K562 (cell line): ENCODE measurements at regions not wholly inside any gene's neighbourhood (a gene's known extent, or its start where the extent isn't known, plus 50 kb on each side); places are given as distances from the start of the nearest gene placed in this dataset.

Experiments
- ATAC-seq: fragments of 200-7000 bp; cut with Tn5 transposase; 3 replicates; pipeline ENCODE4 v1.9.1; 2020; ENCODE audit warnings: moderate library complexity
- BruUV-seq: library from RNA; stranded (reverse); fragments of 400-500 nt; replicated peaks from 2 replicates; lab custom pipeline; 2021; lab: Mats Ljungman, UMichigan
- CTCF ChIA-PET: fragments of 300-600 bp; formaldehyde crosslinking; extraction: SDS; loops from one replicate; lab custom pipeline; 2021; ENCODE audit warnings: low intra/inter-chr PET ratio; lab: Yijun Ruan, JAX
- POLR2A ChIA-PET: fragments of 300-600, 350-650 bp; sonication (Branson Sonifier 250); formaldehyde crosslinking; extraction: SDS; loops from one replicate; lab custom pipeline; 2021; ENCODE audit warnings: antibody characterized with exemption, inconsistent platforms; lab: Yijun Ruan, JAX
- DNase-seq, 4 experiments: peaks; one replicate each; pipeline versions ENCODE4 v3.0.0 to v3.0.0-alpha.2; 2011 to 2018; ENCODE audit warnings: low spot score in 3 of 4, mixed read lengths in 3 of 4; ENCODE audit errors: extremely low read depth in 1 of 4
- FAIRE-seq: peaks from 2 replicates; lab custom pipeline; 2011; peaks lifted over from hg19 to GRCh38; lab: Jason Lieb, UNC
- H2AFZ ChIP-seq: 2 replicates; pipeline ENCODE4 v1.6.0; 2011; ENCODE audit warnings: low read depth, low read length, control low read depth, inconsistent platforms
- H3K27ac ChIP-seq: fragments of 200-600 bp; 3 replicates; pipeline ENCODE4 v1.8.0; 2011; ENCODE audit warnings: low read depth, mild to moderate bottlenecking, control low read depth, inconsistent platforms, low read length, moderate library complexity, mixed read lengths; ENCODE audit errors: extremely low read depth
- H3K27me3 ChIP-seq, 2 experiments: fragments of 300-600 bp in 1 of 2; 2 replicates in 1 of 2; 3 replicates in 1 of 2; pipeline versions ENCODE4 v1.6.0 to v1.8.0; 2011; ENCODE audit warnings: inconsistent platforms in 2 of 2, low read length in 2 of 2, mild to moderate bottlenecking in 1 of 2, mixed read lengths in 1 of 2, moderate library complexity in 1 of 2; ENCODE audit not compliant: control insufficient read depth in 2 of 2, insufficient read depth in 2 of 2
- H3K36me3 ChIP-seq: fragments of 300-600 bp; 3 replicates; pipeline ENCODE4 v1.8.0; 2011; ENCODE audit warnings: mild to moderate bottlenecking, low read length, inconsistent platforms; ENCODE audit not compliant: control insufficient read depth, insufficient read depth
- H3K4me1 ChIP-seq, 2 experiments: fragments of 200-600 bp in 1 of 2; replicated peaks in 1 of 2; 2 replicates in 1 of 2; 3 replicates in 1 of 2; pipeline versions ENCODE4 v1.5.1 to v1.8.0; 2011; ENCODE audit warnings: inconsistent platforms in 2 of 2, low read length in 2 of 2, mild to moderate bottlenecking in 1 of 2, mixed read lengths in 1 of 2, moderate library complexity in 1 of 2; ENCODE audit not compliant: control insufficient read depth in 2 of 2, insufficient read depth in 2 of 2
- H3K4me2 ChIP-seq: 2 replicates; pipeline ENCODE4 v1.6.1; 2011; ENCODE audit warnings: low read length, control low read depth, inconsistent platforms, mixed read lengths; ENCODE audit not compliant: insufficient read depth
- H3K4me3 ChIP-seq: fragments of 200-600 bp; sonication (generic), shearing (Covaris generic); 2 replicates; pipeline ENCODE4 v1.5.1; 2016; ENCODE audit warnings: control low read depth, inconsistent platforms
- H3K79me2 ChIP-seq: fragments of 200-600 bp; 3 replicates; pipeline ENCODE4 v1.8.0; 2011; ENCODE audit warnings: low read length, inconsistent platforms; ENCODE audit not compliant: control insufficient read depth, insufficient read depth
- H3K9ac ChIP-seq, 2 experiments: 2 replicates each; pipeline versions ENCODE4 v1.6.0 to v1.6.1; 2011; ENCODE audit warnings: low read depth in 2 of 2, low read length in 2 of 2, control low read depth in 1 of 2, inconsistent platforms in 1 of 2, mild to moderate bottlenecking in 1 of 2, mixed read lengths in 1 of 2; ENCODE audit not compliant: insufficient read depth in 1 of 2
- H3K9me1 ChIP-seq: one replicate; pipeline ENCODE4 v1.6.0; 2011; ENCODE audit warnings: inconsistent platforms, mild to moderate bottlenecking, low read length, moderate library complexity; ENCODE audit not compliant: control insufficient read depth, insufficient read depth
- H3K9me3 ChIP-seq: replicated peaks from 2 replicates; pipeline ENCODE4 v1.5.1; 2011; ENCODE audit warnings: low read depth, low read length, inconsistent platforms; ENCODE audit not compliant: control insufficient read depth, insufficient read depth
- H4K20me1 ChIP-seq: replicated peaks from 2 replicates; pipeline ENCODE4 v1.6.1; 2011; ENCODE audit warnings: low read length, inconsistent platforms, mixed read lengths; ENCODE audit not compliant: control insufficient read depth, insufficient read depth
- ARNT ChIP-seq, 2 experiments: fragments of 450-650 bp; IDR thresholded peaks; 2 replicates each; pipeline ENCODE4 v1.6.1; 2016; ENCODE audit warnings: mild to moderate bottlenecking in 1 of 2
- CBX3 ChIP-seq, 2 experiments: IDR thresholded peaks; 1 replicate in 1 of 2; 2 replicates in 1 of 2; pipeline ENCODE4 v1.6.1; 2012; ENCODE audit warnings: inconsistent platforms in 2 of 2, low read length in 2 of 2, borderline replicate concordance in 1 of 2, control low read depth in 1 of 2
- CGGBP1 ChIP-seq: fragments of 250-450 bp; sonication (Bioruptor Pico); IDR thresholded peaks from 2 replicates; pipeline ENCODE4 v1.9.0; 2021; ENCODE audit warnings: mild to moderate bottlenecking
- CREB3 ChIP-seq: fragments of 450-650 bp; conservative IDR thresholded peaks from 2 replicates; pipeline ENCODE4 v1.6.1; 2016; ENCODE audit warnings: missing genetic modification characterization, low read depth, mild to moderate bottlenecking, missing compliant biosample characterization, moderate library complexity
- EZH2 ChIP-seq: IDR thresholded peaks from 2 replicates; pipeline ENCODE4 v1.6.1; 2012; ENCODE audit warnings: low read depth, mild to moderate bottlenecking, inconsistent platforms, low read length, borderline replicate concordance
- GMEB1 ChIP-seq: fragments of 250-450 bp; sonication (Bioruptor Pico); IDR thresholded peaks from 2 replicates; pipeline ENCODE4 v1.4.0; 2020; ENCODE audit warnings: mild to moderate bottlenecking
- HMBOX1 ChIP-seq: sonication (generic); IDR thresholded peaks from 2 replicates; pipeline ENCODE4 v1.6.1; 2016
- LARP7 ChIP-seq: fragments of 450-650 bp; IDR thresholded peaks from 2 replicates; pipeline ENCODE4 v1.6.1; 2016
- MAFF ChIP-seq: IDR thresholded peaks from 2 replicates; pipeline ENCODE4 v1.6.1; 2012; ENCODE audit warnings: low read length, improper control_type of control experiment
- MBD2 ChIP-seq: sonication (generic); IDR thresholded peaks from 2 replicates; pipeline ENCODE4 v1.6.1; 2016; ENCODE audit warnings: low read depth, borderline replicate concordance
- PURB ChIP-seq: sonication (generic); formaldehyde crosslinking; IDR thresholded peaks from 2 replicates; pipeline ENCODE4 v1.9.0; 2021; ENCODE audit warnings: low read depth, mild to moderate bottlenecking, missing genetic modification reagents
- ZBED1 ChIP-seq: IDR thresholded peaks from 2 replicates; pipeline ENCODE4 v1.6.1; 2014
- ZNF507 ChIP-seq: conservative IDR thresholded peaks from 2 replicates; pipeline ENCODE4 v1.6.1; 2017; ENCODE audit warnings: missing genetic modification characterization, missing compliant biosample characterization
- WGBS: fragments of 100-300 bp; shearing (Covaris generic); methylation state at CpG from one replicate; pipeline ENCODE4 v1.1.6; 2016; ENCODE audit warnings: low coverage, mixed read lengths; ENCODE audit not compliant: insufficient coverage; ENCODE audit errors: missing lambda C conversion rate; 5-methylcytosine and 5-hydroxymethylcytosine counted together
- in situ Hi-C: fragments of 300-500 bp; cut with MboI; formaldehyde crosslinking; loops from 4 replicates; pipeline ENCODE4 v1.15.0; 2018; ENCODE audit warnings: inconsistent platforms, mixed read lengths
- intact Hi-C: fragments of 100-400 bp; cut with micrococcal nuclease; formaldehyde crosslinking; loops from 2 replicates; pipeline ENCODE4 v1.14.2; 2022

GRCh38 chr12:46519407-46519806, 146.8 kb upstream of the SLC38A2 start:
- ChIA-PET CTCF (no interaction called here), POLR2A (interaction anchor here (0.6 to 1.3 kb wide), 2 partner anchors 12 to 533 kb away, joined by 3 to 4 read pairs; no protein-coding TSS in a partner anchor)
- H3K9me1 ChIP-seq: no peaks in the 10 kb centered on the region
- in situ Hi-C loops: no loop called here
- no peaks in the 10 kb centered on the region for H3K36me3 ChIP-seq
- DNase-seq: no peak
- H3K4me2 ChIP-seq: no peak overlapping the region
- peaks cover 7 to 22% of the 10 kb centered on the region in 2 experiments for H3K4me1 ChIP-seq
- H3K79me2 ChIP-seq: no peaks in the 10 kb centered on the region
- no peak overlapping the region for H2AFZ ChIP-seq
- no peaks in the 10 kb centered on the region for H3K9me3 ChIP-seq
- no peak overlapping the region for H3K9ac ChIP-seq
- 56% methylated on average over 1 of the region's 1 CpG for WGBS
- no peak overlapping the region for H3K27ac ChIP-seq
- H4K20me1 ChIP-seq: no peaks in the 10 kb centered on the region
- no peak for ATAC-seq
- no peak for FAIRE-seq
- intact Hi-C loops: no loop called here
- H3K27me3 ChIP-seq: no peaks in the 10 kb centered on the region
- TF ChIP-seq PURB (CRISPR knock-in tag) (no peak), CGGBP1 (no peak), MBD2 (no peak), EZH2 (no peak), MAFF (no peak), HMBOX1 (no peak), ARNT (IDR thresholded peaks at IDR 0.05) (no peak), ZNF507 (tag) (no peak), ZBED1 (no peak), LARP7 (no peak), CBX3 (IDR thresholded peaks at IDR 0.05; ENCODE audit: borderline replicate concordance in 1 of 2, low read length in 2 of 2) (no peak), CREB3 (no peak), GMEB1 (no peak)
- H3K4me3 ChIP-seq: no peak overlapping the region
- no TSS peak for BruUV-seq
